ENCODE measurements at regions not wholly inside any gene's neighbourhood (a gene's known extent, or its start where the extent isn't known, plus 50 kb on each side); places are given as distances from the start of the nearest gene placed in this dataset.
"Not testable (repeated sequence)": the region's sequence is repeated elsewhere in the genome, so short reads cannot be mapped to it uniquely, and the experiment has no call there.

DNA sequence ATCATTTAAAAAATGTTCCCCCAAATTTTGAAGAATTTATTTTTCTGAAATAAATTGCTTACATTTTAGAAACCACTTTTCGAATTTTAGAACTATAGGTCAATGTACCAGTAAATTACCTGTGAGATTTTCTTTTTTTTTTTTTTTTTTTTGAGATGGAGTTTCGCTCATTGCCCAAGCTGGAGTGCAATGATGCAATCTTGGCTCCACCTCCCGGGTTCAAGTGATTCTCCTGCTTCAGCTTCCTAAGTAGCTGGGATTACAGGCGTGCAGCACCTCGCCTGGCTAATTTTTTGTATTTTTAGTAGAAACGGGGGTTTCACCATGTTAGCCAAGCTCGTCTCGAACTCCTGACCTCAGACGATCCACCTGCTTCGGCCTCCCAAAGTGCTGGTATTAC lies 295.1 kb upstream of the ID2 start:
- TF ChIP-seq, protein P1, sequence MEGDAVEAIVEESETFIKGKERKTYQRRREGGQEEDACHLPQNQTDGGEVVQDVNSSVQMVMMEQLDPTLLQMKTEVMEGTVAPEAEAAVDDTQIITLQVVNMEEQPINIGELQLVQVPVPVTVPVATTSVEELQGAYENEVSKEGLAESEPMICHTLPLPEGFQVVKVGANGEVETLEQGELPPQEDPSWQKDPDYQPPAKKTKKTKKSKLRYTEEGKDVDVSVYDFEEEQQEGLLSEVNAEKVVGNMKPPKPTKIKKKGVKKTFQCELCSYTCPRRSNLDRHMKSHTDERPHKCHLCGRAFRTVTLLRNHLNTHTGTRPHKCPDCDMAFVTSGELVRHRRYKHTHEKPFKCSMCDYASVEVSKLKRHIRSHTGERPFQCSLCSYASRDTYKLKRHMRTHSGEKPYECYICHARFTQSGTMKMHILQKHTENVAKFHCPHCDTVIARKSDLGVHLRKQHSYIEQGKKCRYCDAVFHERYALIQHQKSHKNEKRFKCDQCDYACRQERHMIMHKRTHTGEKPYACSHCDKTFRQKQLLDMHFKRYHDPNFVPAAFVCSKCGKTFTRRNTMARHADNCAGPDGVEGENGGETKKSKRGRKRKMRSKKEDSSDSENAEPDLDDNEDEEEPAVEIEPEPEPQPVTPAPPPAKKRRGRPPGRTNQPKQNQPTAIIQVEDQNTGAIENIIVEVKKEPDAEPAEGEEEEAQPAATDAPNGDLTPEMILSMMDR (IDR thresholded peaks at IDR 0.05; ENCODE audit: low read depth, low read length, missing input control) = not testable (repeated sequence)
- not testable (repeated sequence) for TF ChIP-seq NR2F2 (IDR thresholded peaks at IDR 0.05); RAD21 (IDR thresholded peaks at IDR 0.05); GABPA (IDR thresholded peaks at IDR 0.05 in 1 of 2, conservative IDR thresholded peaks at IDR 0.05 in 1 of 2); TAF1 (conservative IDR thresholded peaks at IDR 0.05); RXRA (IDR thresholded peaks at IDR 0.05); FOXA1 (IDR thresholded peaks at IDR 0.05)
- TF ChIP-seq, protein P2, sequence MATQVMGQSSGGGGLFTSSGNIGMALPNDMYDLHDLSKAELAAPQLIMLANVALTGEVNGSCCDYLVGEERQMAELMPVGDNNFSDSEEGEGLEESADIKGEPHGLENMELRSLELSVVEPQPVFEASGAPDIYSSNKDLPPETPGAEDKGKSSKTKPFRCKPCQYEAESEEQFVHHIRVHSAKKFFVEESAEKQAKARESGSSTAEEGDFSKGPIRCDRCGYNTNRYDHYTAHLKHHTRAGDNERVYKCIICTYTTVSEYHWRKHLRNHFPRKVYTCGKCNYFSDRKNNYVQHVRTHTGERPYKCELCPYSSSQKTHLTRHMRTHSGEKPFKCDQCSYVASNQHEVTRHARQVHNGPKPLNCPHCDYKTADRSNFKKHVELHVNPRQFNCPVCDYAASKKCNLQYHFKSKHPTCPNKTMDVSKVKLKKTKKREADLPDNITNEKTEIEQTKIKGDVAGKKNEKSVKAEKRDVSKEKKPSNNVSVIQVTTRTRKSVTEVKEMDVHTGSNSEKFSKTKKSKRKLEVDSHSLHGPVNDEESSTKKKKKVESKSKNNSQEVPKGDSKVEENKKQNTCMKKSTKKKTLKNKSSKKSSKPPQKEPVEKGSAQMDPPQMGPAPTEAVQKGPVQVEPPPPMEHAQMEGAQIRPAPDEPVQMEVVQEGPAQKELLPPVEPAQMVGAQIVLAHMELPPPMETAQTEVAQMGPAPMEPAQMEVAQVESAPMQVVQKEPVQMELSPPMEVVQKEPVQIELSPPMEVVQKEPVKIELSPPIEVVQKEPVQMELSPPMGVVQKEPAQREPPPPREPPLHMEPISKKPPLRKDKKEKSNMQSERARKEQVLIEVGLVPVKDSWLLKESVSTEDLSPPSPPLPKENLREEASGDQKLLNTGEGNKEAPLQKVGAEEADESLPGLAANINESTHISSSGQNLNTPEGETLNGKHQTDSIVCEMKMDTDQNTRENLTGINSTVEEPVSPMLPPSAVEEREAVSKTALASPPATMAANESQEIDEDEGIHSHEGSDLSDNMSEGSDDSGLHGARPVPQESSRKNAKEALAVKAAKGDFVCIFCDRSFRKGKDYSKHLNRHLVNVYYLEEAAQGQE (IDR thresholded peaks at IDR 0.05) = not testable (repeated sequence)
